HCT116 (cell line): ENCODE measurements at regions not wholly inside any gene's neighbourhood (a gene's known extent, or its start where the extent isn't known, plus 50 kb on each side); places are given as distances from the start of the nearest gene placed in this dataset.
A peak's percentile ranks its signal among the peaks of the same experiment; 100 is the strongest.

Experiments
- ATAC-seq: fragments of 200-7000 bp; cut with Tn5 transposase; 2 replicates; pipeline ENCODE4 v1.9.1; 2020; ENCODE audit warnings: mild to moderate bottlenecking, moderate library complexity
- BruUV-seq: library from RNA; stranded (reverse); fragments of 400-500 nt; replicated peaks from 2 replicates; lab custom pipeline; 2021; lab: Mats Ljungman, UMichigan
- CTCF ChIA-PET: fragments of 300-600 bp; sonication (Branson Sonifier 250); formaldehyde crosslinking; loops from one replicate; lab custom pipeline; 2021; ENCODE audit warnings: antibody characterized with exemption; lab: Charles Lee
- POLR2A ChIA-PET: fragments of 300-600, 350-600 bp; sonication (Branson Sonifier 250); formaldehyde crosslinking; loops from one replicate; lab custom pipeline; 2021; ENCODE audit warnings: antibody characterized with exemption; lab: Charles Lee
- RAD21 ChIA-PET, 2 experiments: fragments of 300-600 bp; sonication (Branson Sonifier 250); formaldehyde crosslinking; loops; one replicate each; lab custom pipeline; 2023; ENCODE audit warnings: low total read pairs in 2 of 2; ENCODE audit not compliant: uncharacterized antibody in 2 of 2, unreplicated experiment in 2 of 2, low non-redundant PET in 1 of 2; lab: Charles Lee
- DNase-seq: peaks from one replicate; pipeline ENCODE4 v3.0.0-alpha.2; 2010; ENCODE audit warnings: low read depth, low spot score
- H2AFZ ChIP-seq: fragments of 200-600 bp; shearing (Covaris generic), sonication (generic); 2 replicates; pipeline ENCODE4 v1.6.1; 2017; ENCODE audit warnings: low read depth, mixed run types, mixed read lengths, antibody characterized with exemption, low read length; ENCODE audit not compliant: poor library complexity, severe bottlenecking
- H3K27ac ChIP-seq: 2 replicates; pipeline ENCODE4 v1.5.1; 2012; ENCODE audit warnings: low read depth, low read length
- H3K27me3 ChIP-seq: fragments of 200-600 bp; sonication (generic); 2 replicates; pipeline ENCODE4 v1.6.1; 2016; ENCODE audit warnings: mixed run types, low read length, mixed read lengths; ENCODE audit not compliant: insufficient read depth
- H3K36me3 ChIP-seq, 2 experiments: fragments of 200-500 bp in 1 of 2; fragments of 200-600 bp in 1 of 2; sonication (Bioruptor generic) in 1 of 2; sonication (generic) in 1 of 2; 2 replicates each; pipeline versions ENCODE4 v1.5.1 to v1.6.1; 2014 to 2016; ENCODE audit warnings: low read length in 2 of 2, inconsistent platforms in 1 of 2, mixed read lengths in 1 of 2, mixed run types in 1 of 2; ENCODE audit not compliant: insufficient read depth in 2 of 2, control insufficient read depth in 1 of 2
- H3K4me1 ChIP-seq, 2 experiments: fragments of 200-600 bp in 1 of 2; sonication (generic) in 1 of 2; 2 replicates each; pipeline versions ENCODE4 v1.5.1 to v1.6.1; 2012 to 2017; ENCODE audit warnings: low read length in 2 of 2, inconsistent platforms in 1 of 2, mild to moderate bottlenecking in 1 of 2, mixed read lengths in 1 of 2, mixed run types in 1 of 2, moderate library complexity in 1 of 2; ENCODE audit not compliant: insufficient read depth in 2 of 2, control insufficient read depth in 1 of 2
- H3K4me2 ChIP-seq: fragments of 200-600 bp; sonication (generic); 2 replicates; pipeline ENCODE4 v1.6.1; 2017; ENCODE audit warnings: mixed run types, low read length, mixed read lengths
- H3K4me3 ChIP-seq, 2 experiments: fragments of 200-600 bp in 1 of 2; sonication (generic) in 1 of 2; replicated peaks in 1 of 2; 2 replicates each; pipeline ENCODE4 v1.5.1; 2011 to 2016; ENCODE audit warnings: low read length in 2 of 2, control low read depth in 1 of 2, low read depth in 1 of 2, mild to moderate bottlenecking in 1 of 2, mixed read lengths in 1 of 2, mixed run types in 1 of 2
- H3K79me2 ChIP-seq: fragments of 200-600 bp; sonication (generic); 2 replicates; pipeline ENCODE4 v1.6.1; 2017; ENCODE audit warnings: mild to moderate bottlenecking, mixed run types, low read length, moderate library complexity, mixed read lengths; ENCODE audit not compliant: insufficient read depth
- H3K9ac ChIP-seq: fragments of 200-600 bp; sonication (generic); 2 replicates; pipeline ENCODE4 v1.6.1; 2016; ENCODE audit warnings: low read length, mixed read lengths
- H3K9me2 ChIP-seq: fragments of 200-600 bp; sonication (generic), shearing (Covaris generic); 2 replicates; pipeline ENCODE4 v1.6.1; 2017; ENCODE audit warnings: mixed run types, mild to moderate bottlenecking, moderate library complexity; ENCODE audit not compliant: insufficient read depth
- H3K9me3 ChIP-seq, 2 experiments: fragments of 200-500 bp in 1 of 2; fragments of 200-600 bp in 1 of 2; sonication (Bioruptor generic) in 1 of 2; sonication (generic) in 1 of 2; 2 replicates each; pipeline ENCODE4 v1.6.1; 2014 to 2017; ENCODE audit warnings: low read length in 2 of 2, mixed read lengths in 2 of 2, inconsistent platforms in 1 of 2, low read depth in 1 of 2, mild to moderate bottlenecking in 1 of 2, mixed run types in 1 of 2, moderate library complexity in 1 of 2; ENCODE audit not compliant: control insufficient read depth in 1 of 2, insufficient read depth in 1 of 2
- H4K20me1 ChIP-seq: fragments of 200-600 bp; sonication (generic), shearing (Covaris generic); 2 replicates; pipeline ENCODE4 v1.6.1; 2017; ENCODE audit warnings: mixed run types, mild to moderate bottlenecking, moderate library complexity; ENCODE audit not compliant: insufficient read depth
- EZH2phosphoT487 ChIP-seq: fragments of 200-600 bp; IDR thresholded peaks from 2 replicates; pipeline ENCODE4 v1.6.1; 2018; ENCODE audit warnings: antibody characterized with exemption, borderline replicate concordance
- FOSL1 ChIP-seq: IDR thresholded peaks from 2 replicates; pipeline ENCODE4 v1.6.1; 2012; ENCODE audit warnings: low read depth
- POLR2AphosphoS5 ChIP-seq: IDR thresholded peaks from 2 replicates; pipeline ENCODE4 v1.6.1; 2011; ENCODE audit warnings: mild to moderate bottlenecking, low read depth, low read length, moderate library complexity
- RAD21 ChIP-seq: IDR thresholded peaks from 2 replicates; pipeline ENCODE4 v1.6.1; 2012; ENCODE audit warnings: low read depth, mild to moderate bottlenecking
- REST ChIP-seq: IDR thresholded peaks from 2 replicates; pipeline ENCODE4 v1.6.1; 2012; ENCODE audit warnings: low read depth
- SP1 ChIP-seq: IDR thresholded peaks from 2 replicates; pipeline ENCODE4 v1.6.1; 2012; ENCODE audit warnings: low read depth
- TCF7L2 ChIP-seq: IDR thresholded peaks from 2 replicates; pipeline ENCODE4 v1.7.0; 2011; ENCODE audit warnings: borderline replicate concordance, inconsistent platforms; ENCODE audit not compliant: insufficient read depth, insufficient read length; ENCODE audit errors: extremely low read depth
- ZNF274 ChIP-seq: fragments of 200-500 bp; sonication (Bioruptor generic); IDR thresholded peaks from 2 replicates; pipeline ENCODE4 v1.6.1; 2014; ENCODE audit warnings: mild to moderate bottlenecking, low read depth, low read length, inconsistent platforms
- intact Hi-C: fragments of 100-400 bp; cut with micrococcal nuclease; formaldehyde crosslinking; loops from 2 replicates; pipeline ENCODE4 v1.10.0; 2022
- TF ChIP-seq, protein P1 (sequence below): IDR thresholded peaks from 2 replicates; pipeline ENCODE4 v1.6.1; 2012
- TF ChIP-seq, protein P2 (sequence below), 3 experiments: fragments of 200-600 bp in 1 of 3; sonication (generic) in 1 of 3; IDR thresholded peaks in 2 of 3; conservative IDR thresholded peaks in 1 of 3; 2 replicates each; pipeline ENCODE4 v1.5.1; 2012 to 2017; ENCODE audit warnings: low read depth in 2 of 3, low read length in 2 of 3, antibody characterized with exemption in 1 of 3, borderline replicate concordance in 1 of 3, control low read depth in 1 of 3, mild to moderate bottlenecking in 1 of 3, mixed read lengths in 1 of 3, mixed run types in 1 of 3, moderate library complexity in 1 of 3; ENCODE audit not compliant: insufficient read depth in 1 of 3

GRCh38 chr6:139528471-139528870 is 154.0 kb upstream of the CITED2 start:
- peaks cover 7 to 8% of the 10 kb centered on the region in 2 experiments; a peak in 3 of 4 replicates for H3K4me1 ChIP-seq
- ChIA-PET RAD21 (no interaction called here), POLR2A (interaction anchor here (0.6 kb wide), 1 partner anchor 12 kb away, joined by 3 read pairs; no protein-coding TSS in a partner anchor), CTCF (no interaction called here)
- H3K4me3 ChIP-seq = no peak overlapping the region
- H3K9me3 ChIP-seq = no peaks in the 10 kb centered on the region
- intact Hi-C loops = no loop called here
- no peak overlapping the region for H3K4me2 ChIP-seq
- H3K27me3 ChIP-seq = no peaks in the 10 kb centered on the region
- no peak overlapping the region for H3K27ac ChIP-seq
- peak overlapping the region; percentile 12 for H2AFZ ChIP-seq
- no peak overlapping the region for H3K9ac ChIP-seq
- DNase-seq = no peak
- no peak for ATAC-seq
- H3K9me2 ChIP-seq = no peaks in the 10 kb centered on the region
- no peaks in the 10 kb centered on the region for H3K79me2 ChIP-seq
- H3K36me3 ChIP-seq = no peaks in the 10 kb centered on the region
- no peaks in the 10 kb centered on the region for H4K20me1 ChIP-seq
- no TSS peak for BruUV-seq
- TF ChIP-seq TCF7L2 (no peak), RAD21 (no peak), FOSL1 (no peak), EZH2phosphoT487 (no peak), REST (no peak), ZNF274 (no peak), POLR2AphosphoS5 (no peak), SP1 (no peak)
- TF ChIP-seq, protein P1, sequence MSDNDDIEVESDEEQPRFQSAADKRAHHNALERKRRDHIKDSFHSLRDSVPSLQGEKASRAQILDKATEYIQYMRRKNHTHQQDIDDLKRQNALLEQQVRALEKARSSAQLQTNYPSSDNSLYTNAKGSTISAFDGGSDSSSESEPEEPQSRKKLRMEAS = no peak
- TF ChIP-seq, protein P2, sequence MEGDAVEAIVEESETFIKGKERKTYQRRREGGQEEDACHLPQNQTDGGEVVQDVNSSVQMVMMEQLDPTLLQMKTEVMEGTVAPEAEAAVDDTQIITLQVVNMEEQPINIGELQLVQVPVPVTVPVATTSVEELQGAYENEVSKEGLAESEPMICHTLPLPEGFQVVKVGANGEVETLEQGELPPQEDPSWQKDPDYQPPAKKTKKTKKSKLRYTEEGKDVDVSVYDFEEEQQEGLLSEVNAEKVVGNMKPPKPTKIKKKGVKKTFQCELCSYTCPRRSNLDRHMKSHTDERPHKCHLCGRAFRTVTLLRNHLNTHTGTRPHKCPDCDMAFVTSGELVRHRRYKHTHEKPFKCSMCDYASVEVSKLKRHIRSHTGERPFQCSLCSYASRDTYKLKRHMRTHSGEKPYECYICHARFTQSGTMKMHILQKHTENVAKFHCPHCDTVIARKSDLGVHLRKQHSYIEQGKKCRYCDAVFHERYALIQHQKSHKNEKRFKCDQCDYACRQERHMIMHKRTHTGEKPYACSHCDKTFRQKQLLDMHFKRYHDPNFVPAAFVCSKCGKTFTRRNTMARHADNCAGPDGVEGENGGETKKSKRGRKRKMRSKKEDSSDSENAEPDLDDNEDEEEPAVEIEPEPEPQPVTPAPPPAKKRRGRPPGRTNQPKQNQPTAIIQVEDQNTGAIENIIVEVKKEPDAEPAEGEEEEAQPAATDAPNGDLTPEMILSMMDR (IDR thresholded peaks at IDR 0.05 in 2 of 3, conservative IDR thresholded peaks at IDR 0.05 in 1 of 3; ENCODE audit: borderline replicate concordance in 1 of 3, insufficient read depth in 1 of 3, low read depth in 2 of 3, low read length in 2 of 3) = no peak
- TF ChIP-seq, all 23 proteins: peak for 0
